ENCODE measurements at regions not wholly inside any gene's neighbourhood (a gene's known extent, or its start where the extent isn't known, plus 50 kb on each side); places are given as distances from the start of the nearest gene placed in this dataset.
A peak's percentile ranks its signal among the peaks of the same experiment; 100 is the strongest.

DNA sequence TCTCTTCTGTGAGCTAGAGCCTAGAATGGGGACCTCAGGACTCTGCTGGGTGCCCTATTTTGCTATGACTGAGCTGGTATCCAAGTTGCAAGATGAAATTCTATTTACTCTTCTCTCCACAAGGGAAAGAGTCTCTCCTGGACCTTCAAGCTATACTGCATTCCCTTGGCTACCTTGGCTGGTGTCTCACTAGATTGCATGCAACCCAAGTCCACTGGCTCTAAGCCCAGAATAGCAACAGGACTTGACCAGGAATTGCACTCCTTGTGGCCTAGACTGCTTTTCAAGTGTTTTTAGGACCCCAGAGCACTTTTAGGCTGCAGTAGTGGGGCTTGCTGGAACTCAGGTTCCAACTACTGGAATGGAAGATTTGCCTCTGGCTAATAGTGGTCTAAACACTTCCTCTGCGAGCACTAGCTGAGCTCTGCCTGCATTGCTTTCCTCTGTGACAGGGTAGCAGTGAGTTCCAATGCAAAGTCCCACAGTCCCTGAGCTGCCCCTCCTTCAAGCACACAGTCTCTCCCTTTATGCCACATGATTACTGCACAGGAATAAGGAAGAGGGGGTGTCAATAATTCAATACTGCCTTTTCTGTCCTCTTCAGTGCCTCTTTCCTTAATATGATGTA, 1009.1 kb upstream of the FLRT2 start:
- DNase-seq = no peak

DNA sequence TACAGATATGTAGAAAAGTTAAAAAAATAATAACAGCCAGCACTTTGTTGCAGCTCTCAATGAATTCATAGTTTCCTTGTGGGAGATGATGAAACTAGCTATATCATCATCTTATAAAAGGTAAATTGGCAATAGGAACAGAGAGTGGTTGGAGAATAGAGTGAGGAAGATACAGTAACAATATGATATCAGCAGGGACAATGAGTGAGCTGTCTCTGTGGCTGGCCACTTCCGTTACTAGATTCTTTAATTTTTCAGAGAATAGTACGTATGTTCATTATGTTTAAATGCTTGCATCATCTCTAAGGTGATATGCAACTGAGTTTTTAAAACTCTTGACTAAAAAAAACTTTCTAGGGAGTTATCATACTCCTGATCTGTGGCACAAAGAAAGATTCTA, 1006.2 kb upstream of the FLRT2 start:
- no peak for DNase-seq

DNA sequence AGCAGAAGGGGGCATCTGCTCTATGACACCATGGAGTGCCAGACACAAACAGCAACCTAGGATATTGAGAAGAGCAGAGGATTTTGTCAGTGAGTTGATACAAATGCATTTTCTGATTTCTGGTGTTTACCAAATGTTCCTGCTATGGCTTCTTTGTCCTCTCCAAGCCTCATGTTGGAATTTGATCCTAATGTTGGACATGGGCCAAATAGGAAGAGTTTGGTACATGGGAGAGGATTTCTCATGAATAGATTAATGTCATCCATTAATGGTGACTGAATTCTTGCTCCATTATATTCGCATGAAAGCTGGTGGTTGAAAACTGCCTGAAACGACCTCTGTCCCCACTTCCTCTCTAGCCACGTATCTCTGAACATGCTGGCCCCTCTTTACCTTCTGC, 1002.2 kb upstream of the FLRT2 start:
- DNase-seq = peak; percentile 23

DNA sequence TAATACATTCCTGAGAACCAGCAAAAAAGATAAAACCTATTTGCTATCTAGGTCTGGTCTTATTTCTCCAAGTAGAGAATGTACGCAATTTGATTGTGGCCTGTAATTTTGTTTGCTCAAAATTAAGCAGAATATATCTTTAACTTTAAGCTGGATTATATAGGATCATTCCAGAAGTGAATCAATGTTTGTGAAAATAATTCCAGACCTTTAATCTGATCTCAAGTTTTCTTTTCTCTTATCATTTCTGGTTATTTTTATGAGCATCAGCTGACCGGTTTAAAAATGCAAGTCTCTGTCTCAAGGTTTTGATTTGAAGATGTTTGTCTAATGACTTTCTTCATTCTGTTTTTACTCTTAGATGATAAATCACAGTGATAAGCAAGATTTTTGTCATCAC, 997.9 kb upstream of the FLRT2 start:
- no peak for DNase-seq

DNA sequence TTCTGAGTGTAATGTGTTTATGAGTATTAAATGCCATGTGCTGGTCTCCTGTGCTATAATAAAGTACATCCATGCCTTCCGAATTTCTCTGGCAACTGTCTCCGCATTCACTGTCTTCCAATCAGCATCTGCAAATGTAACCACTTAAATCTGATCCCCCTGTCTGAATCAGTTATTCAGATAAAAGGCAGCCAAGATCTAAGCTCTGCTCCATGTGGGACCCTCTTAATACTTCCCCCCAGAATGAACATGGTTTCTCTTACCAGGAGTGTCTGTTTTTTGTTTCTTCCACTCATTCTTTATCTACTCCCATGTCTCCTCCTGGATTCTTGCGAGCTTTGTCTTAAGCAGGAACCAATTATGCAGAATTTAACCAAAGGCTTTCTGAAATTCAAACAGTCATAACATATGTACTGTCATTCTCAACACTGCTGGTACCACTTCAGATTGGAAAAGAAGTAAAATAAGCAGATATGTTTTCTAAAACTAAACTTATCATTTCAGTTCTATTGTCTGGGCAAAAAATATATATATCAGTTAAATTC, 996.7 kb upstream of the FLRT2 start:
- no peak for DNase-seq

DNA sequence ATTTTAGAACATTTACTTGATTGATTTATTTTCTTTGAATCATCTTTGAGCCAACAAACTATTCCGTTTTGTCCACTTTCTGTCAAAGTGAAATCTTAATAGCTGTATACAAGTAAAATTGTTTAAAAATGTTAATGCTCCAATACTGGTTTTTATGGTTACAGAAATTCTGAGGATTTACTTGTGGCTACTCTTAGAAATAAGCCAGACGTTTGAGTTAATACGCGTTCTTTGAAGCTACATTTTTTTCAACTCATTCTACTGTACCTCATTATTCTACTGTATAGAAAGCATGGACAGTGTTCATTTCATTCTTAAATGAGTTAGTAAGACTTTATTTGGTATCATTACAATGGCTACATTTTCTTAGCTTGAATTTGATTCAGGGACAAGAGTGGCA, 996.2 kb upstream of the FLRT2 start:
- no peak for DNase-seq

DNA sequence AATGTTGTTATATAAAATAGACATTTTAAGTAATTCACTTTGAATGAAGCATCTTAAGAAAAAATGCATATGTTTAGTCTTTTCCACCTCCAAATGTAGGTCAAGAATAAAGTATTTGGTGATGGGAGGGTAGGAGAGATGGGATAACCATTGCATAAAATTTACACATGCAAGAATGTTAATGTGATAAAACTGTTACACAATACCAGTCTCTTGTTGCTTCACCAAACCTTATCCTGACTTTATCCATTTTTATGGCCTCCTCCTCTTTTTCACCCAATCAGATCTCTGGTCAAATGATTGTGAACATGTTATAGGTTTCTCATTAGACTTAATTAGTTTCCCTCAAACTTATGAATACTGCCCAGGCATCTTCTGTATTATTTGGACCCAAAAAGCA, 994.5 kb upstream of the FLRT2 start:
- DNase-seq = no peak

DNA sequence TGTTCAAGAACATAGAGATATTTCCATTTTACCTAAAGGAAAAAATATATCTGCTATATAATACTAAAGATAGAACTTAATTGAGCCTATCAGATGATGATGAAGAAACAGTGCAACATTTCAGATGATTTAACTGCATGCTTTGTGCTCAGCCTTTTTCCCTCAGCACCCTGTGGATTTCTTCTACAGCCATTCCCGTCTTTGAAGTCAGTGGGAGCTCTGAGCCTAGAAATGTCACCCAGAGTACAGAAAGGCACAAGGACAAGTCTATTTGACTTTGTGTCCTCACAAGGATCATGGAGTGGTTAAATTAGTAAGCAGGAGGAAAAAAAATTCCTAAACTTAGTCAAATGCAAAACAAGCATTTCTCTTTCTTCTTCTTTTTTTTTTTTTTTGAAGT, 994.0 kb upstream of the FLRT2 start:
- no peak for DNase-seq

DNA sequence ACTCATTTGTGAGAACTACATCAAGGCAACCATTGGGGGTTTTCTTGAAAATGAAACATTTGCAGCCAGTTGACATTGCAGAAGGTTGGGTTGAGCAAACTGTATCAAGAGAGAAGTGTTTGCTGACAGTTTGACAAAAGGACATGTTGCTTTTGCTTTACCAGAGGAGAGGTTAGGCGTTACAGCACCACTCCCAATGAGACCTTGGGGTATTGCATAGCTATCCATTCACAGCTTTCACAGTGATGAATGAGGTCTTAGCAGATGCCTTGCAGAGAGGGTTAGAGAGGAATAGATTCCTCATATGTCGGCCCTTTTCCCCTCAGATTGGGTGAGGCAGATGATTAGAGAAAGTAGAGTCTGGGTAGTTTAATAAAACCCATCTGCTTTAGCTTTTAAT, 988.9 kb upstream of the FLRT2 start:
- DNase-seq = no peak

DNA sequence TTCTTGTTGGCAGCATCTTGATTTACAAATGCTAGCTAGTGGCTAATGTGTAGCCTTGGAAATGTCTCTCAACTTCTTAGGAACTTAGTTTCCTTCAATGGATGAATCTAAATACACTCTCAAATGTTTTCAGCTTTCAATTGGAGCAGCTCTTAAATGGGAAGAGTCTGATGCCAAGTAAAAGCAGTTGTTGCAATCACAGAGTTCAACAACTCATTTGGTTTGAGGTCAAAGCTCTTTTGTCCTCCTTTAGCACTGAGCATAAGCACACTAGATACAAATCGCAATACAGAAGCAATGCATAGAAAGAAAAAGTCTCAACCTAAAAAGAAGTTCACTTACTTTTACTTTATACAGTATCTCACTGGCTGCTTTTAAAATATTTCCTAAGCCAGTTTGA, 986.1 kb upstream of the FLRT2 start:
- DNase-seq = no peak

DNA sequence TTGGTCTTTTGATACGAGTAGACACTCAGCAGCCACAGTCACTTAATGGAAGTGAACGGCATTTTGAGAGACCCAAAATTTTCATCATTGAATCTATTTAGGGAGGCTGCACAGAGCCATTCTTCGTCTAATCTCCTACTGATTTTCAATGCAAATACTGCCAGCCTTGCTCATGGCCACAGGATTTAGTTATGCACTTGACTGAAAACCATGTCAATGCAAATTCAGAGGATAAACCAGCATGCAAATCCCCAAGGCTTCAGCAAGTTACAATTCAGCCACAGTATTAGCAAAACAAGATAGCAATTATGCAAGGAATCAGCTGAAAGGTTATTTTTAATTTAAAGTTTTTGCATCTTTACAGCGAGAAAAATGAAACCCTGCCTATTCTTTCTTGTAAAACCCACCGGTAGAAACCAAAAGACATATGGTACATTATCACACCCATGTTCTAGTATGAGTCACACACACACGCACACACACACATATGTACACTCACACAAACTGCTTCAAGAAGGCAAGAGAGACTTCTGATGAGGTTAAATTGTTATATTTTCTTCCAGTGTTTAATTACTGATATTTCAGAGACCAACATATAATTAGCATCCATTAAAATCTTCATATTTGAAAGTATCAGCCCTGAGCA, 985.3 kb upstream of the FLRT2 start:
- DNase-seq = no peak

DNA sequence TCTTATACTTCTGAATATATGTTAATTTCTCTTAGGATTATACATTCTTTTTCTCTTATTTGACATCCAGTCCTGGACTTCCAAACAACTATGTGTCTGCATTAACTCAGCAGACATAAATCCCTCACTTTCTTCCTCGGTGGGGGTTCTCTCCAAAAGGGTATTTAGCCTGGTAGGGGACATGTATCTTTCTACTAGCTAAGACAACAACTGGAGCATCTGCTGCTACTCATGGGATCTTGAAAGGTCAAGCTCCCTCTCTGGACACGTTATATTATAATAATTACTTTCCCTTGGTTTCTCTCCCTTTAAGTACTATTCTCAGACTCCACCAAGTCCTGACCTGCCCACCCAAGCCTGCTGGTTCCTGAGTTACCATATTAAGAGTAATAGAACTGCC, 983.7 kb upstream of the FLRT2 start:
- DNase-seq = no peak

DNA sequence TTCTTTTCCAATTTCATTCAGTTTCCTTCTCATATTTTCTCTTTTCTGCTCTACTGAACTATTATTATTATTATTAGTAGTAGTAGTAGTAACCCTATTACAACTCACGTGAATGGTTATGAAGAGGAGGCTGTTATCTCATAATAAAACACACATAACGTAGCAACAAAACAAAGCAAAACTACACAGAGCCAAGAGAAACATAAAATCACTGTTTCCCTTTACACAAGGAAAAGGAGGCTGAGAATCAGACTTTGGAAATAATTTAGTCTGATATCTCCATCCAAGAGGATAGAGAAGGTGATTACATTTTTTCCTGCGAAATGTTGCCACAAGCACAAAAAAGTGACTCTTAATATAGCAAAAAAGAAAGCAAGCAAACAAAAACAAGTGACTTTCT, 975.8 kb upstream of the FLRT2 start:
- no peak for DNase-seq

DNA sequence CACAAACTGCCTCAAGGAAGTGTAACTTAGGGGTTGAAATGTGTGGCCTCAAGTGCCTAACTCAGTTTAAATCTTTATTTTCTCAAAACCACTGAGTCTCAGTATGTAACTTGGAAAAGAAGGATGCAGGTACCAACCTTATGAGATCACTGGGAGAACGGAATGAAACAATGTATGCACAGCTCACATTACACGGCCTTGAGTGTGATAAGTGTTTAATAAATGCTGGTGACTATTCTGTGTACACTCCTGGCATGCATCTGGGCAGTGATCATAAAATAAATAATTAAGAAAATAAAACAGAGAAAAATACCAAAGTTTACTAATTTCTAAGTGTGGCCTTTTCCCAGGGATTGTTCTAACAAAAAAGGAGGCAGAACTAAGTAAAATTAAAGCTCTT, 974.5 kb upstream of the FLRT2 start:
- DNase-seq = no peak

DNA sequence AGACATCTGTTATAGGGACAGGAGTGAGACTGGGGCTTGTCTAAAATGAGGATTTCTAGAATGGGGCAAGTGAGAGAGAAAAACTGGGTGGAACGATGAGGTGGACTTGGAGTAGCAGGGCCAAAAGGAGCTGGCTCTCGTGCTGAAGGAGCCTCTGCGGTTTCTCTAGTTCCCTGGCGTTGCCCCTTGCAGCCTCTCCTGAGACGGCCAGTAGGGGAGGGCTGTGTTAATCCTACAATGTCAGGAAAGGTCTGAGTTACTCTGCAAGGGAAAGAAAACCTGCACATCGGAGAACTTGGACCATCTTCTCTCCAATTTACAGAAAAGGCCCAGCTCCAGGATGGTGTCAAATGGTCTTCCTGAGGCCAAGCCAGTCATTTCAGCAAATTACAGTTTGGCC, 963.8 kb upstream of the FLRT2 start:
- no peak for DNase-seq

DNA sequence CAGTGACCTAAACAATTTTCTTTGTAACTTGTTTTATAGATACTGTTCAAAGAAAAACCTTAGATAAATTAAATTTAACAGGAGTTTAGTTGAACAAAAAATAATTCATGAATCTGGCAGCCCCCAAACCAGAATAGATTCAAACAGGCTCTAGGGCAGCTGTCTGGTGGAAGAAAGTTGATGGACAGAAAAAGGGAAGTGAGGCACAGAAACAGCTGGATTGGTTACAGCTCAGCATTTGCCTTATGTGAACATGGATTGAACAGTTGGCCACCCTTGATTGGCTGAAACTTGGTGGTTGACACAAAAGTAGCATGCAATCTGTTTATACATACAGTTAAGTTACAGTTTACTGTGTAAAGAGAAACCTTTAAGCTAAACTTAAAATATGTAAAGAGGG, 954.3 kb upstream of the FLRT2 start:
- DNase-seq = no peak

DNA sequence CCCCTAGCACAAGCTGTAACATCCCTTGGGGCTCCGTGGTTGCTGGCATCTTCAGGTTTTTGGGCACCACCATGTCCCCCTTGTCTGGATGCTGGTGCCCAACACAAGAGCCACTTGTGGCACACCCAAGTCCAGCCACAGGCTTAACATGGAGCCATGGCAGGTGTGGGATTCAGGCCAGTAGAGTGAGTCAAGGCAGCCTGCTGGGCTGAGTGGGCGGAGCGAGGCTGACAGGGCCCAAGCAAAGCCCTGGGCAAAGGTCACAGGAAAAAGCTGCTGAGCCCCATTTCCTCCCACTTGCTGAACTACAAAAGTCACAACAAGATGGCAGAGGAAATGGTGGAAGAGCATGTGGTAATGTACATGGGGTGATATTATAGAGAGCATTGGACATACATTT, 950.7 kb upstream of the FLRT2 start:
- DNase-seq = no peak

DNA sequence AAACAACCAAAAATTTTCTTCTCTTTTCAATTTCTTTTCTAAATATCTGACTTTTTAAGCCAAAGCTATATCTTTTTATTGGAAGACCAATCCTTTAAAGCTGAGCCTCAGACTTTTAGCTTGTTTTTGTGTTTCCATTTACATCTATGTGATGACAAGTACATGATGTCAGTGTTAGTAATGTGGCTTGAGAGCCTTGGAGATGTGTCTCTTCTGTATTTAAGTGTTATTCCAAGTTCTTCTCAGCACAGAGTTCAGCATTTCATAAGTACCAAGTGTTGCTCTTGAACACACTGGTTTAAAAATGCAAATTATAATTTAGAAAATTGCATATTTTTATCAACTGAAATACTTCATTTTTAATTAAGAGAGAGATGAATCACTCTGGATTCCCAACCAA, 948.9 kb upstream of the FLRT2 start:
- no peak for DNase-seq

DNA sequence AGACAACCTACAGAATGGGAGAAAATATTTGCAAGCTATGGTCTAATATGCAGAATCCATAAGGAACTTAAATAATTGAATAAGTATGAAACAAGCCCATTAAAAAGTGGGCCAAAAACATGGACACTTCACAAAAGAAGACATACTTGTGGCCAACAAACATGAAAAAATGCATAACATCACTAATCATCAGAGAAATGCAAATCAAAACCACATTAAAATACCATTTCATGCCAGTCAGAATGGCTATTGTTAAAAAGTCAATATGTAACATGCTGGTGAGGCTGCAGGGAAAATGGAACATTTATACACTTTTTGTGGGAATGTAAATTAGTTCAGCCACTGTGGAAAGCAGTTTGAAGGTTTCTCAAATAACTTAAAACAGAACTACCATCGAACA, 945.4 kb upstream of the FLRT2 start:
- no peak for DNase-seq

DNA sequence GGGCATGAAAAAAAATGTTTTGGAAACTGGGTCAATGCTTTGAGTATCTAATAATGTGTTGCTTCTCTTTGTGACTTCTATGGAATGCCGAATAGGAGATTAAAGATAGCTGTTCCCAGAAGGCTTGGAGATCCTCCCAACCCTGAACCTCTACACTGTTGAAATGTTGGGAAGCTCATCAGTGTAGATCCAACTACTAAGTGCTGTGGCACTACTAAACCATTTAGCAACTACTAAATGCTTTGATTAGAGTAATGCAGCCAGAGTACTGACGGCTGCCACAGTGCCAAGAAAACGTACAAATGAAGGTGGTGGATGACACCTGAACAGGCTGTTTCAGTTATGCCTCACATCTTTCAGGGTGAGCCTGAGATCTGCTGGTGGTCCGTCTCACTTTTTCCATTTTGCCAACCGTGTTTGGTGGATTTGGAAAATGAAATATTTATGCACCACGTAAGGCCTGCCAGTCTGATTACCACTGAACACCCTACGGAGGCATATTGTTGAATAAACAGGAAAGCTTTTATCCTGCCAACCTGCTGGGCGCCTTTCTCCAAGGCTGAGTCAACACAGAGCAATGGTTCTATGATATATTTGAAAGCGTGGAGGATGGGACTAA, 938.0 kb upstream of the FLRT2 start:
- DNase-seq = peak; percentile 92

DNA sequence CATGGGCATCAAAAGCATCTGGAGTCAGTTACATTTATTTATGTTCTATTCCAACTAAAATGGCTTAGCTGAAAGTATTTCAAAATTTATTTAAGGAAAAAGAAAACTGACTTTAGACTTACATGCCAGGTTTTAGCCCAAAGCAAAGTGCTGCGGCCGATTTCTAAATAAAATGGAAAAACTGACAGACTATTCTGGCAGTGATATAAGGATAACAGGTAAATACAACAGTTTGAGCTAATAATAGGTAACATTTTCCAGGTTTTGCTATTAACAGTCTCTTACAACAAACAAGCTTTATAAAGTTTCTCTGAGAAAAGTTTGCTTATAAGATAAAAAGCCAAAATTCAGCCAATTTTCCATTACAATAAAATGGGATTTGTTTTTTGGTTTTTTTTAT, 937.2 kb upstream of the FLRT2 start:
- DNase-seq = no peak

DNA sequence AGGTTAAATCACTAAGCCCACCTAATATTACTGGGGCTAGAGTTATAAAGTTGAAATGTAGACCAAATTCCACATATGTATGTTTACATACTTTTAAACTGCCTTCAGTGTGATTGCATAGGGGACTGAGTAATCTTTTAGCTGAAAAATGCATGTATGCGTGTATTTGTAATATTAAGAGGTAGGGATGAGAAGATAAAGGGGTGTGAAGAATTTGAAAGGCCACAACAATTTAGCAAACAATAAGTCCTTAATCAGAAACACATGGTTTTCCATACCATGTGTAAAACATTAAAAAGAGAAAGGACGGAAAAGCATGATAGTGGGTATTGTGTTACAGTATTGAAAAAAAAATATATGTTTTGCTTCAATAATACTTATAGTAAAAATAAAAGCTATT, 919.9 kb upstream of the FLRT2 start:
- DNase-seq = no peak

DNA sequence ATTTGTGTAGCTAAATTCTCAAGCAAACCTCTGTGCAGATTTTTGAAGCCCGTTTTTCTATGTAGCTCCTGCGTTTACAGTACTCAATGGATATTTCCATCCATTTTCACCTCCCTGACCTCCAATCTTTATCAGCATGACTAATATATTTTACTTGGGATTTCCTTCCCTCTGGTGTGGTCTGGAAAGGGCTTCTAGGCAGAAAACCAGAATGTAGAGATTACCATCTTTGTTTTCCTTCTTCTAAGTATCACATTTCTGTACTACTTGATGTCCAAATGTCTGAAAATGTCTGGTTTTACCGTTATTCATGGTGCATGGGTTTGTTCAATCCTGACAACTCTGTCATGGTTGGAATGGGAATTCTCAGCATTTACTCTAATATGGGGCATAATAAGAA, 907.6 kb upstream of the FLRT2 start:
- no peak for DNase-seq

DNA sequence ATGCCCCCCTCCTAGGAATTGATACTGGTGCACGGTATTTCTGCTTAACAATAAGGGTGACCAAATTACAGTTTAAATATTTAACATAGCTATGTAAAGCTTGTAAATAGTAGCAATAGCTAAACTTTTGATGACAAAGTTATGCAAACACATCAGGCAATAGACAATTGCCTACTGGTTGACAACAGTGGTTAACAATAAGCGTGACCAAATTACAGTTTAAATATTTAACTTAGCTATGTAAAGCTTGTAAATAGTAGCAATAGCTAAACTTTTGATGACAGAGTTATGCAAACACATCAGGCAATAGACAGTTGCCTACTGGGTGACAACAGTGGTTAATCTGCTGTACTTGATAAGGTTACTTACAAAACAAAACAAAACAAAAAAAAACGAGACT, 886.5 kb upstream of the FLRT2 start:
- DNase-seq = peak; percentile 65
